Thyroid gland (tissue), 4 donors: ENCODE measurements at regions not wholly inside any gene's neighbourhood (a gene's known extent, or its start where the extent isn't known, plus 50 kb on each side); places are given as distances from the start of the nearest gene placed in this dataset.

Experiments
- DNase-seq, 2 donors: peaks; one replicate each; pipeline ENCODE4 v3.0.0-alpha.2; 2019
- H3K27ac ChIP-seq, 3 donors: fragments of 200-600 bp; sonication (generic); 1 replicate in 2 of 3; 2 replicates in 1 of 3; pipeline ENCODE4 v1.5.1; 2016 to 2019; ENCODE audit warnings: mild to moderate bottlenecking in 1 of 3, moderate library complexity in 1 of 3
- H3K27me3 ChIP-seq: fragments of 200-600 bp; sonication (generic); one replicate; pipeline ENCODE4 v1.5.1; 2019
- H3K36me3 ChIP-seq, 2 donors: fragments of 200-600 bp; sonication (generic); one replicate each; pipeline ENCODE4 v1.5.1; 2016 to 2019
- H3K4me1 ChIP-seq, 2 donors: fragments of 200-600 bp; sonication (generic); one replicate each; pipeline ENCODE4 v1.5.1; 2017 to 2019
- H3K4me3 ChIP-seq, 3 donors: fragments of 200-600 bp; sonication (generic); replicated peaks in 1 of 3; 1 replicate in 2 of 3; 2 replicates in 1 of 3; pipeline ENCODE4 v1.5.1; 2016; ENCODE audit warnings: mild to moderate bottlenecking in 1 of 3
- H3K9me3 ChIP-seq: fragments of 200-600 bp; sonication (generic); one replicate; pipeline ENCODE4 v1.5.1; 2017
- POLR2A ChIP-seq, 2 donors: fragments of 450-650 bp; IDR thresholded peaks; one replicate each; pipeline ENCODE4 v1.6.1; 2017; ENCODE audit warnings: antibody characterized with exemption in 2 of 2, mild to moderate bottlenecking in 2 of 2, moderate library complexity in 1 of 2
- WGBS, 2 donors: methylation state at CpG; one replicate each; pipeline ENCODE4 v1.1.5; 2017; 5-methylcytosine and 5-hydroxymethylcytosine counted together
- intact Hi-C: fragments of 100-400 bp; cut with DNase I; formaldehyde crosslinking; loops from one replicate; pipeline ENCODE4 v1.15.1; 2023
- TF ChIP-seq, protein P1 (sequence below), 6 experiments: fragments of 200-600 bp in 3 of 6; fragments of 450-650 bp in 3 of 6; sonication (generic) in 3 of 6; IDR thresholded peaks; one replicate each; pipeline ENCODE4 v1.5.1; 2016 to 2019; ENCODE audit warnings: antibody characterized with exemption in 6 of 6, mild to moderate bottlenecking in 2 of 6, inconsistent platforms in 1 of 6, moderate library complexity in 1 of 6

DNA sequence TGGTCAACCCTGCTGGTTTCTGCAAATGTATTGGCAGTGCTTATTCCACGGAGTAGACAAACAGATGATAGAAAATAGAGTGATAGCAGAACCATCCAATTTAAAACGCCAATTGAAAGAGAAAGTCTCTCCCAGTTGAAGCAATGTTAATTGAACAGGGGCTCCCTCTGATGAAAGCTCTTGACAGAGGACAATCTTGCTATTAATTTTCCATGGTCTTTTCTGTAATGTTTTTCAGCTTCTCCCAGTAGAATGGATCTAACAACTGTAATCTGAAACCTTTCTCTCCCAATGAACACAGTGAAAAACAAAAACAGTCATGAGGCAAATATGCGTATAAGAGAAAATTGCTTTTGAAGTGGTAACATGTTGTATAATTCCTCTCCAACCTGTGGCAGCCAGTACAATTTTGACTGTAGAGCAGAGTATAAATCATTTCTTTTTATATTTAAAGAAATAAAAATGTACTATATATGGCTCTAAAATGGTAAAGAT, 225.1 kb upstream of the GALNTL6 start:
- WGBS, 2 donors: 57 to 66% methylated on average over 3 of the region's 3 CpGs
- intact Hi-C loops: no loop called here
- Histone ChIP-seq H3K4me3 (no peak overlapping the region), H3K27ac (no peak overlapping the region), H3K4me1 (no peaks in the 10 kb centered on the region), H3K36me3 (no peaks in the 10 kb centered on the region), H3K27me3 (no peaks in the 10 kb centered on the region), H3K9me3 (no peaks in the 10 kb centered on the region)
- TF ChIP-seq, protein P1, sequence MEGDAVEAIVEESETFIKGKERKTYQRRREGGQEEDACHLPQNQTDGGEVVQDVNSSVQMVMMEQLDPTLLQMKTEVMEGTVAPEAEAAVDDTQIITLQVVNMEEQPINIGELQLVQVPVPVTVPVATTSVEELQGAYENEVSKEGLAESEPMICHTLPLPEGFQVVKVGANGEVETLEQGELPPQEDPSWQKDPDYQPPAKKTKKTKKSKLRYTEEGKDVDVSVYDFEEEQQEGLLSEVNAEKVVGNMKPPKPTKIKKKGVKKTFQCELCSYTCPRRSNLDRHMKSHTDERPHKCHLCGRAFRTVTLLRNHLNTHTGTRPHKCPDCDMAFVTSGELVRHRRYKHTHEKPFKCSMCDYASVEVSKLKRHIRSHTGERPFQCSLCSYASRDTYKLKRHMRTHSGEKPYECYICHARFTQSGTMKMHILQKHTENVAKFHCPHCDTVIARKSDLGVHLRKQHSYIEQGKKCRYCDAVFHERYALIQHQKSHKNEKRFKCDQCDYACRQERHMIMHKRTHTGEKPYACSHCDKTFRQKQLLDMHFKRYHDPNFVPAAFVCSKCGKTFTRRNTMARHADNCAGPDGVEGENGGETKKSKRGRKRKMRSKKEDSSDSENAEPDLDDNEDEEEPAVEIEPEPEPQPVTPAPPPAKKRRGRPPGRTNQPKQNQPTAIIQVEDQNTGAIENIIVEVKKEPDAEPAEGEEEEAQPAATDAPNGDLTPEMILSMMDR (IDR thresholded peaks at IDR 0.05): no peak
- TF ChIP-seq POLR2A (IDR thresholded peaks at IDR 0.05): no peak
- no peak for DNase-seq

DNA sequence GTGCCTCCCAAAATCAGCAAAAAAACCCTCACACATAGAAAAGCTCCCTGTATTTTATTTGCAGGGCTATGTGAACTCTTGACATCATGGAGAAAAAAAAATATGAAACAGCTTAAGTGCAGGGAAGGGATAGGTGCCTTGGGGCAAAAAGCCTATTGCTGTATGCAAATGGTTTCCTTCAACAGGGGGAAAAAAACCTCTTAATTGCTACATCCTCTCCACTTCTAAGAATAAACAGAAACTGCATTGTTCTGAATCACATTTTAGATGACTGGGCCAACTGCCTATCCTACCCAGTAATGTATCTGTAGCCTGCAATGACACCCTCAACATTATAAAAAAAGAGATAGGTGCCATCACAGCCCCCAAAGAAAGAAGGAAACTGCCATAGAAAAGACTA, 229.4 kb upstream of the GALNTL6 start:
- TF ChIP-seq, protein P1 (IDR thresholded peaks at IDR 0.05): no peak
- TF ChIP-seq POLR2A (IDR thresholded peaks at IDR 0.05): no peak
- no peak for DNase-seq
- intact Hi-C loops: no loop called here
- H3K4me1 ChIP-seq: no peaks in the 10 kb centered on the region
- no peak overlapping the region for H3K4me3 ChIP-seq
- H3K27ac ChIP-seq: no peak overlapping the region
- H3K27me3 ChIP-seq: no peaks in the 10 kb centered on the region
- H3K9me3 ChIP-seq: no peaks in the 10 kb centered on the region
- no peaks in the 10 kb centered on the region for H3K36me3 ChIP-seq

DNA sequence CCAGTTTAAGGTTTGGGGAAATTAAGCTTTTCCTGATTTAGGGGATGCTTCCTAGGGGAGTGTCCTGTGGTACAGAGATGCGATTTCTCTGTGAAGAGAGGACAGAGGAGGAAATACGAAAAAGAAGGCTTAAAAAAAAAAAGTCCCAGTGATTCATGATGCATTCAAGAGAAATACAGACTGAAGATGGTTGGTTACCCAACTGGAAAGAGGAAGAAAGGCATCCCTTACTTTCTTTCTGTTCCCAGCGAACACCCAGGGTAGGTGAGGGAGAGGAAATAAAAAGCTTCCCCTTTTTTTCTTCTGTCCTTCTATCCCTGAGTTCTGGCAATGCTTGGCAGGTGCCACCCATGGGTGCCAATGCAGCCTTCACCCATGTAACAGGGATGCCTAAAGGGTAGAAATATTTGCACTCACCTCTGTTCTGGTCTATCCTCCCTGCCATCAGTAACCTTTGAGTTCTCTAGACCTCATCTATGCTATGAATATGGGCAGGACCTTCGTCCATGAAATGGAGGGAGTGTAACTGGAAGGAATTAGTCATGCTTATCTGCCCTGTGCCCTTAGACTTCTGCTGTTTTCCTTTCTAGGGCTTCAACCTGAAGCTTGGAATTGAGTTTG, 230.1 kb upstream of the GALNTL6 start:
- intact Hi-C loops: no loop called here
- no peak for DNase-seq
- Histone ChIP-seq H3K9me3 (no peaks in the 10 kb centered on the region), H3K4me1 (no peaks in the 10 kb centered on the region), H3K4me3 (no peak overlapping the region), H3K36me3 (no peaks in the 10 kb centered on the region), H3K27ac (no peak overlapping the region), H3K27me3 (no peaks in the 10 kb centered on the region)
- WGBS, 2 donors: 49 to 56% methylated on average over 4 of the region's 4 CpGs
- TF ChIP-seq, protein P1 (IDR thresholded peaks at IDR 0.05): no peak
- no peak for TF ChIP-seq POLR2A (IDR thresholded peaks at IDR 0.05)

GRCh38 chr4:171573181-171573580, 240.0 kb upstream of the GALNTL6 start:
- Histone ChIP-seq H3K9me3 (no peaks in the 10 kb centered on the region), H3K27ac (no peak overlapping the region), H3K4me3 (no peak overlapping the region), H3K27me3 (no peaks in the 10 kb centered on the region), H3K4me1 (no peaks in the 10 kb centered on the region), H3K36me3 (no peaks in the 10 kb centered on the region)
- intact Hi-C loops: no loop called here
- TF ChIP-seq POLR2A (IDR thresholded peaks at IDR 0.05): no peak
- TF ChIP-seq, protein P1 (IDR thresholded peaks at IDR 0.05): no peak
- DNase-seq: no peak
- WGBS, 2 donors: 91 to 100% methylated on average over 2 of the region's 2 CpGs

- Histone ChIP-seq H3K4me1 (no peaks in the 10 kb centered on the region), H3K4me3 (no peak overlapping the region), H3K27me3 (no peaks in the 10 kb centered on the region), H3K9me3 (no peaks in the 10 kb centered on the region), H3K36me3 (no peaks in the 10 kb centered on the region), H3K27ac (no peak overlapping the region)
- 70 to 72% methylated on average over 5 of the region's 5 CpGs for WGBS, 2 donors
- intact Hi-C loops: no loop called here
- TF ChIP-seq, protein P1 (IDR thresholded peaks at IDR 0.05): no peak
- TF ChIP-seq POLR2A (IDR thresholded peaks at IDR 0.05): no peak
- no peak for DNase-seq
Observed at GRCh38 chr4:171565130-171565788, 247.9 kb upstream of the GALNTL6 start.
